Transverse colon (tissue), 4 donors: ENCODE measurements at regions not wholly inside any gene's neighbourhood (a gene's known extent, or its start where the extent isn't known, plus 50 kb on each side); places are given as distances from the start of the nearest gene placed in this dataset.

Source experiments
- DNase-seq: peaks from one replicate; pipeline ENCODE4 v3.0.0-alpha.2; 2019
- H3K27ac ChIP-seq, 4 donors: fragments of 200-600 bp; sonication (generic); 2 replicates each; pipeline ENCODE4 v1.5.1; 2016 to 2018; ENCODE audit warnings: inconsistent platforms in 4 of 4
- H3K27me3 ChIP-seq: fragments of 200-600 bp; sonication (generic); 2 replicates; pipeline ENCODE4 v1.5.1; 2017; ENCODE audit warnings: inconsistent platforms
- H3K36me3 ChIP-seq, 4 donors: fragments of 200-600 bp; sonication (generic); 2 replicates each; pipeline ENCODE4 v1.5.1; 2017 to 2019; ENCODE audit warnings: inconsistent platforms in 4 of 4
- H3K4me1 ChIP-seq, 4 donors: fragments of 200-600 bp; sonication (generic); 2 replicates each; pipeline ENCODE4 v1.5.1; 2017 to 2020; ENCODE audit warnings: inconsistent platforms in 4 of 4
- H3K4me3 ChIP-seq, 4 donors: fragments of 200-600 bp; sonication (generic); 1 replicate in 1 of 4; 2 replicates in 3 of 4; pipeline versions ENCODE4 v1.5.1 to v1.6.1; 2017 to 2019; ENCODE audit warnings: inconsistent platforms in 4 of 4
- H3K9me3 ChIP-seq, 2 donors: fragments of 200-600 bp; sonication (generic); 2 replicates each; pipeline ENCODE4 v1.5.1; 2017 to 2019; ENCODE audit warnings: inconsistent platforms in 2 of 2
- CTCF ChIP-seq, 5 experiments: fragments of 200-600 bp in 3 of 5; fragments of 450-650 bp in 2 of 5; sonication (generic) in 3 of 5; IDR thresholded peaks; 1 replicate in 2 of 5; 2 replicates in 3 of 5; pipeline ENCODE4 v1.5.1; 2016 to 2017; ENCODE audit warnings: antibody characterized with exemption in 5 of 5, inconsistent platforms in 3 of 5, mild to moderate bottlenecking in 2 of 5, moderate library complexity in 1 of 5
- EP300 ChIP-seq: sonication (generic); formaldehyde crosslinking; IDR thresholded peaks from one replicate; pipeline ENCODE4 v1.6.1; 2017; ENCODE audit warnings: antibody characterized with exemption, low read depth
- POLR2A ChIP-seq: fragments of 450-650 bp; IDR thresholded peaks from one replicate; pipeline ENCODE4 v1.6.1; 2016; ENCODE audit warnings: antibody characterized with exemption, mild to moderate bottlenecking, moderate library complexity
- POLR2AphosphoS5 ChIP-seq, 3 donors: sonication (generic); formaldehyde crosslinking; IDR thresholded peaks; one replicate each; pipeline ENCODE4 v1.6.1; 2016; ENCODE audit warnings: antibody characterized with exemption in 3 of 3
- WGBS, 2 donors: methylation state at CpG; one replicate each; pipeline ENCODE4 v1.1.5; 2018; ENCODE audit warnings: low coverage in 1 of 2; 5-methylcytosine and 5-hydroxymethylcytosine counted together
- in situ Hi-C, 4 donors: fragments of 200-750 bp; cut with MboI; loops; one replicate each; pipeline versions ENCODE4 v1.15.0 to v1.15.1; 2017; ENCODE audit warnings: low sequenced_read_pairs in 3 of 4, low pct_ligation_motif_present in 1 of 4, low pct_unique_long_range_greater_than_20kb in 1 of 4
- intact Hi-C: fragments of 100-400 bp; cut with DNase I; formaldehyde crosslinking; loops from one replicate; pipeline ENCODE4 v1.15.1; 2023; ENCODE audit warnings: low total_unique reads

- no peak for DNase-seq
- no peaks in the 10 kb centered on the region for H3K4me1 ChIP-seq
- H3K27ac ChIP-seq = no peak overlapping the region
- in situ Hi-C loops (no loop called here), intact Hi-C loops (no loop called here)
- TF ChIP-seq POLR2AphosphoS5 (IDR thresholded peaks at IDR 0.05) = no peak
- TF ChIP-seq CTCF (IDR thresholded peaks at IDR 0.05) = no peak
- no peak for TF ChIP-seq POLR2A
- no peak for TF ChIP-seq EP300
- 73 to 75% methylated on average over 5 of the region's 5 CpGs for WGBS, 2 donors
- H3K4me3 ChIP-seq = no peak overlapping the region
- H3K27me3 ChIP-seq = peaks cover 10% of the 10 kb centered on the region
- H3K9me3 ChIP-seq = no peaks in the 10 kb centered on the region
- no peaks in the 10 kb centered on the region for H3K36me3 ChIP-seq
Observed at GRCh38 chr10:8300925-8301324, 246.4 kb downstream of the GATA3 start.

- no peak for DNase-seq
- H3K36me3 ChIP-seq = no peaks in the 10 kb centered on the region
- in situ Hi-C loops = no loop called here
- WGBS, 2 donors = 37 to 46% methylated on average over 2 of the region's 2 CpGs
- TF ChIP-seq POLR2AphosphoS5 (IDR thresholded peaks at IDR 0.05) (no peak), CTCF (IDR thresholded peaks at IDR 0.05) (no peak), EP300 (no peak), POLR2A (no peak)
- H3K9me3 ChIP-seq = no peaks in the 10 kb centered on the region
- intact Hi-C loops = no loop called here
- no peak overlapping the region for H3K27ac ChIP-seq
- H3K4me3 ChIP-seq = no peak overlapping the region
- no peaks in the 10 kb centered on the region for H3K4me1 ChIP-seq
- peaks cover 10% of the 10 kb centered on the region for H3K27me3 ChIP-seq
Observed at GRCh38 chr10:8301333-8301732, 246.8 kb downstream of the GATA3 start.

GRCh38 chr10:8301831-8302230, 247.3 kb downstream of the GATA3 start:
- no peak for DNase-seq
- TF ChIP-seq CTCF (IDR thresholded peaks at IDR 0.05) = no peak
- TF ChIP-seq EP300 = no peak
- no peak for TF ChIP-seq POLR2A
- no peak for TF ChIP-seq POLR2AphosphoS5 (IDR thresholded peaks at IDR 0.05)
- in situ Hi-C loops (no loop called here), intact Hi-C loops (no loop called here)
- H3K9me3 ChIP-seq = no peaks in the 10 kb centered on the region
- H3K4me1 ChIP-seq = no peaks in the 10 kb centered on the region
- H3K27ac ChIP-seq = no peak overlapping the region
- H3K36me3 ChIP-seq = no peaks in the 10 kb centered on the region
- WGBS, 2 donors = 85 to 88% methylated on average over 2 to 4 of the region's 4 CpGs
- peaks cover 10% of the 10 kb centered on the region for H3K27me3 ChIP-seq
- H3K4me3 ChIP-seq = no peak overlapping the region

- Histone ChIP-seq H3K4me1 (no peaks in the 10 kb centered on the region), H3K27me3 (peaks cover 10% of the 10 kb centered on the region), H3K4me3 (no peak overlapping the region), H3K9me3 (no peaks in the 10 kb centered on the region), H3K36me3 (no peaks in the 10 kb centered on the region), H3K27ac (no peak overlapping the region)
- TF ChIP-seq EP300 = no peak
- no peak for TF ChIP-seq CTCF (IDR thresholded peaks at IDR 0.05)
- no peak for TF ChIP-seq POLR2A
- no peak for TF ChIP-seq POLR2AphosphoS5 (IDR thresholded peaks at IDR 0.05)
- intact Hi-C loops = no loop called here
- DNase-seq = no peak
- WGBS, 2 donors = 76 to 96% methylated on average over 3 to 6 of the region's 6 CpGs
- in situ Hi-C loops = no loop called here
Observed at GRCh38 chr10:8302565-8302964, 248.1 kb downstream of the GATA3 start.
